AG08395 (cell line): ENCODE measurements at regions not wholly inside any gene's neighbourhood (a gene's known extent, or its start where the extent isn't known, plus 50 kb on each side); places are given as distances from the start of the nearest gene placed in this dataset.
A peak's percentile ranks its signal among the peaks of the same experiment; 100 is the strongest.

ENCODE experiments used
- DNase-seq: peaks from one replicate; pipeline ENCODE4 v3.0.0; 2012; ENCODE audit warnings: mixed read lengths, low spot score

GRCh38 chr11:15730995-15731385, 616.3 kb downstream of the INSC start:
- no peak for DNase-seq

- DNase-seq = no peak
Measured at GRCh38 chr11:15735706-15736105, 620.6 kb downstream of the SOX6 start.

DNA sequence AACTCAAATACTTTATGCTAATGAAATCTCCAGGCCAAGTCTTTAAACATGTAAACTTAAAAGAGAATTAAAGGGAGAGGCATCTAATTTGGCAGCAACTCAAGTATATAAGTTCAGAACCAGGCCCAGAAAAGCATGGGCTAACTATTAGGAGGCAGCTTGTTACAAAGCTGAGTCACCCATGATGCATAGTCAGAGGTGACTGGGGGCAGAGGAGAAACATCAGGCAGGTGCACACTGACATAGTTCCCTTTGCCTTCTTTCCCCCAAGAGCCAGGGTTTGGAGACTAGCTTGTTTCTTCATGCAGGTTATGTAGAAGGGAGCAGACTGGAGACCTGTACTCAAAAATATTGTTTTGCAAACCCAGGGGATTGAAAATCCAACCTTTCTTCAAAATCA, 619.0 kb downstream of the SOX6 start:
- DNase-seq = no peak

GRCh38 chr11:15738931-15739330, 617.4 kb downstream of the SOX6 start:
- DNase-seq = no peak

- no peak for DNase-seq
Measured at GRCh38 chr11:15742626-15743519, 613.5 kb downstream of the SOX6 start.

GRCh38 chr11:15744693-15745092, 611.7 kb downstream of the SOX6 start:
- DNase-seq = no peak

DNA sequence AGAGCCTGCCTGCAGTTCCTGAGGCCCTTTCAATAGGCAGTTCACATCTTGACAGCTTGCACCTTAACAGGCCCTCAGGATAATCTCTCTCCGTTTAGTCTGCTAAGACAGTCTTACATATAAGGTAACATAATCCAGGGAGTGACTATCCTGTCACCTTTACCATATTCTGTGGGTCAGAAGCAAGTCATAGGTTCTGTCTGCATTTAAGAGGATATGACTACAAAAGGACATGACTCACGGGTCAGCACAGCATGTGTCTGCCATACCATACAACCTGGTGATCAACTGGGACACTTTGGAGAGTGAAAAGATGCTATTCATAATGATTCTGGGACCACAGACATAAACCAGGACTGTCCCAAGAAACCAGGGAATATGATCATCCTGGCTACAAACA, 611.1 kb downstream of the SOX6 start:
- no peak for DNase-seq

DNA sequence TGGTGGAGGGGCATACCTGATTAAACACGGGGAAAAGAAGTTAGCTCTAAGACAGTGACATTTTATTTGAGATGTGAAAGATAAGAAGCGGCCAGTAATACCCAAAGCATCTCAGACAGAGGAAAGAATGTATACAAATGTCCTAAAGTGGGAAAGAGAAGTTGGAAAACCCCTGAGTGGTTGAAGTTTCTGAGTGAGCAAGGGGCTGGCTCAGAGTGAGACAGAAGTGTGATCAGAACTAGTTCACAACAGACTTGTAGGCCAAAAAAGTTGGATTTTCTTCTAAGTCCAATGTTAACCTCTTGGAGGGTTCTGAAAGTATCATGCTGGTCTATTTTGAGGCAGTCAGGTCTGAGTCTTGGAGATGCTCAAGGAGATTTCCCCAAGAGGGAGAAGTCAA, 608.7 kb downstream of the SOX6 start:
- no peak for DNase-seq

- no peak for DNase-seq
Measured at GRCh38 chr11:15748132-15748531, 608.2 kb downstream of the SOX6 start.

DNA sequence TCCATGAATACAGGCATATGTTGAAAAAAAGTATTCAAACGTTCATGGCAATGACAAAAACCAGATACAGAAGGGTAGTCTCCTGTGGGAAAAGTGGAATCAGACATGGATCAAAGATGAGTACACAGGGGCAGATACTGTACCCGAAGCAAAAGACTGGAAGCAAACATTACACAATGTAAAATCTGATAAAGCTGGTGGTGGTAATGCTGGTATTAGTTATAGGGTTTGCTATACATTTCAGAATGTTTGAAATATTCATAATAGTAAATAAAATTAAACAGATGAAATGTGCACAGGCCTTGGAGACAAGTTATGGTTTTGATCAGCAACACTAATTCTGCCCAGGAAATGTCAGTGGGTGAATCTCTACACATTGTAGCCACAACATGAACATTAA, 607.6 kb downstream of the SOX6 start:
- no peak for DNase-seq

GRCh38 chr11:15750535-15751308, 605.6 kb downstream of the SOX6 start:
- no peak for DNase-seq

DNA sequence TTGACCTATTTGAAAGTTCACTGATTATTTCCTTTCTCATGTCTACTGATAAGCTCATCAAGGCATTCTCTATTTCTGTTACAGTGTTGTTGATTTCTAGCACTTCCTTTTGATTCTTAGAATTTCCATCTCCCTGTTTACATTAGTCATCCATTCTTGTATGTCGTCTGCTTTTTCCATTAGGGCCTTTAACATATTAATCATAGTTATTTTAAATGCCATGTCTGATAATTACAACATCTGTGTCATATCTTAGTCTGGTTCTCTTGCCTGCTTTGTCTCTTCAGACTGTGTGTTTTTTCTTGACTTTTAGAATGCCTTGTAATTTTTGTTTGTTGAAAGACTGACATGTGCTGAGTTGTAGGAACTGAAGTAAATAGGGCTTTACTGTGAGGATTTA, 602.1 kb downstream of the SOX6 start:
- no peak for DNase-seq

- no peak for DNase-seq
Measured at GRCh38 chr11:15757048-15757698, 599.2 kb downstream of the SOX6 start.

DNA sequence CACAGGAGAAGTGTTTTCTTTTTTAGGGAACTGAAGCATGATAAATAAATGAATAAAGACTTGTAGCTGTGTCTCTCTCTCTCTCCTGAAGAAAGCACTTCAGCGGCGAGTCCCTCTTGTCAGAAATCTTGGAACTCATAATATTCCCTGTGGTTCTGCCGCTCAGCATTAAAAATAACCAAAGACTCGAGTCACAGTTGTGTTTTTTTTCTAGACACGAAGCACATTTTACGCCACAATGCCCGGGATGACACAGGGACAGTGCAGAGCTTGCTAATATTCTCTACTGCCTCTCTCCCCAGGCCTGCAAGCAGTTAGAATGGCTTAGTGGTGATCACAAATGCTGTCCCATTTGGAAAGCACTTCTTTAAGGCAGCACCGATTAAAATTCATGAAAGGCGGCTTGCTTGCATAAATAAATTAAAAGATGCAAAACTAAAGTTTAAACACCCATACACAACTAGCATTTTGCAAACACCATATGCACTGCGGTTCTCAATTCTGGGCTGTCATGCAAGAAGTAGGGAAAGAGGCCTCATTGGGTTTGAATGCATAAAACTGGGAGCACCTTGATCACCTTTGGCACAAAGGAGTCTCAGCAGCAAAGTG, 597.4 kb downstream of the SOX6 start:
- no peak for DNase-seq

DNA sequence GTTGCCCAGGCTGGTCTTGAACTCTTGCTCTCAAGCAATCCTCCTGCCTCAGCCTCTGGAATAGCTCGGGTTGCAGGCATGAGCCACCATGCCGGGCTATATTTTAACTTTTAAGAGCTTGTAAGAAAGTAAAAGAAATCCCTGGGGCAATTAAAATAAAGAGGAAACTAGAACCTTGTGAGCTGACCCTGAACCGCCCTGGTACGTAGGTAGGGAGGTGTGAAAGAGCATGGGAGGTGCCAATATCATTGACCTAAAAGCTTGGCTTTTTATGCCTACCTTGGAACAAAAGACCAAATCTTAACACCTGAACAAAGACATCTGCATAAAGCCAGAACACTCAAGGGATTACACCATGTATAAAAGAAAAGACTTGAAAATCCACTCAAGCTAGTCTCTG, 595.1 kb downstream of the SOX6 start:
- no peak for DNase-seq

GRCh38 chr11:15764326-15764725, 592.0 kb downstream of the SOX6 start:
- no peak for DNase-seq

DNA sequence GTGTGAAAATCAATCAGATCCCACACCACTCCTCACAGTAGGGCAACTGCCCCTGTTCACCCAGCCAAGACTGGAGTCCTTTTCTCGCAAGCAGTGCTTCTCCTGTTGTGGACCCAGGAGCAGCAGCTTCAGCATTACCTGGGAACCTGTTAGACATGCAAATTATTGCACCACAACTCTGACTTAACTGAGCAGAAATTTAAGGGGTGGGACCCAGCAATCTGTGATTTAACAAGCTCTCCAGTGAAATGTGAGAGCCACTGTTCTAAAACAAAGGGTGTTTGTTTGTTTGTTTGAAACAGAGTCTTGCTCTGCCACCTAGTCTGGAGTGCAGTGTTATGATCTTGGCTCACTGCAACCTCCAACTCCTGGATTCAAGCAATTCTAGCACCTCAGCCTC, 591.4 kb downstream of the SOX6 start:
- no peak for DNase-seq

DNA sequence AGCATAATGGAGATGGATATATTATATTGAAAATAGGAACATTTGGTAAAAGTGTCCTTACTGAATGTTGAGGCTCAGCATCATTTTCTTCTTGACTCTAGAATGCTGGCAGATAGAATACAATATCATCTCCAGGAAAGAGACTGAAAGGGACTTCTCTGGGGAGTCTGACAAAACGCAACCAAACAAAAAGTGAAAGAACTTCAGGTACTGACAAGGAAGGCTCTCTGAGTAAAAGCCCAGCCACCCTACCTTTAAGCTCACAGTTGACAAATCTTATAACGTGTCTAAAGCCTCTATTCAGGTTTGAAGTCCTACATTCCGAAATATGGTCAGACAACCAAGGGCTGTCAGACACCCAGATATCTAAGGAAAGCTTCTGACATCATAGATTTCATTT, 590.8 kb downstream of the SOX6 start:
- no peak for DNase-seq

DNA sequence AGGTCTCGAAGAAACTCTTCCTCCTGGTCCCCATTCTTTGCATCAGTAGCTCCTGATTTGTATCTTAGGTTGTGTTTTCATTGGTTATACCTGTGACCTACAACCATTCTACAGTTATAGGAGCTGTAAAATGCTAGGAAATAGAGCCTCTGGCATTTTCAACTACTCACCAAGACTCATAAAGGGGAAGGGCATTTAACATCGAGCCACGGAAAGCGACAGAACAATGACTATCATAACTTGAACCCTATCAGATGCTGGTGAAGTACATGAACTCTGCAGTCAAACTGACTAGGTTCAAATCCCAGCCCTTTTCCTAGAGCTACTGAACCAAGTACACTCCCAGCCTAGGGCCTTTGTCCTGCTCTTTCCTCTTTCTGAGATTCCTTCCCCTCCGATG, 588.0 kb downstream of the SOX6 start:
- no peak for DNase-seq

GRCh38 chr11:15769203-15769602, 587.1 kb downstream of the SOX6 start:
- no peak for DNase-seq

GRCh38 chr11:15770798-15771414, 585.4 kb downstream of the SOX6 start:
- DNase-seq = peak; percentile 35

DNA sequence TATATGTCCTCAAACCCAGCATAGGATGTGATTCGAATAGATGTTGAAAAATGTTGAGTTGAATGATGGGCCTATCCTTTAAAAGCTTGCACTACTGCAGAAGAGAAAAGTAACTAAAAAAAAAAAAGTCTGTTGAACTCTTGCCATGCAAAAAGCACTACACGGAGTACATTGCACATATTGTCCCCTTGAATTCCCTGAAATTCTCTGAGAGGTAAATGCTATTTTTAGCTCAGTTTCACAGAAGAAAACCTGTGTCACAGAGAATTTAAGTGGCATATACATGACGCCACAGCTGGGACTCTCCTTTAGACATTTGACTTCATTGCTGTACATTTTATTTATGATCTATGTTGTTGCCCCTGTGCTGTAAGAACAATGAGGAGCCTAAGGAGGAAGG, 583.8 kb downstream of the SOX6 start:
- DNase-seq = no peak
